ENCODE measurements at regions not wholly inside any gene's neighbourhood (a gene's known extent, or its start where the extent isn't known, plus 50 kb on each side); places are given as distances from the start of the nearest gene placed in this dataset.

DNA sequence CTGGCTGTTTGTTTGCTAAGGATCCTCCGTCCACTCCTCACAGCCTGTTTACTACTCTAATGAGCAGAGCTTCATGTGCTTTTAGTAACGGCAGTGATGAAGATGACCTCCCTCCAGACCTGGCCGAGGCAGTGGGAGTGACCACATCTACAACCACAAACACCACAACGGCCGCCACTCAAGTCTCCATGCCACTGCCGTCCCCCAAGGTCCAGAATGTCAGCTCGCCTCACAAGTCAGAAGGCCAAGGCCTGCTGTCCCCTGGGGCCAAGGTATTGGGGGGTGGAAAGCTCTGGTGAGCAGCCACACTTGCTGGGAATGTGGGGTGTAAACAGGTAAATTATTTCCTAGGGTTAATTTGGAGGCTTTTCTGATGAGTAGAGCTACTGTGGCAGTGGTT lies 926.4 kb downstream of the IPMK start:
- TF ChIP-seq, protein P1, sequence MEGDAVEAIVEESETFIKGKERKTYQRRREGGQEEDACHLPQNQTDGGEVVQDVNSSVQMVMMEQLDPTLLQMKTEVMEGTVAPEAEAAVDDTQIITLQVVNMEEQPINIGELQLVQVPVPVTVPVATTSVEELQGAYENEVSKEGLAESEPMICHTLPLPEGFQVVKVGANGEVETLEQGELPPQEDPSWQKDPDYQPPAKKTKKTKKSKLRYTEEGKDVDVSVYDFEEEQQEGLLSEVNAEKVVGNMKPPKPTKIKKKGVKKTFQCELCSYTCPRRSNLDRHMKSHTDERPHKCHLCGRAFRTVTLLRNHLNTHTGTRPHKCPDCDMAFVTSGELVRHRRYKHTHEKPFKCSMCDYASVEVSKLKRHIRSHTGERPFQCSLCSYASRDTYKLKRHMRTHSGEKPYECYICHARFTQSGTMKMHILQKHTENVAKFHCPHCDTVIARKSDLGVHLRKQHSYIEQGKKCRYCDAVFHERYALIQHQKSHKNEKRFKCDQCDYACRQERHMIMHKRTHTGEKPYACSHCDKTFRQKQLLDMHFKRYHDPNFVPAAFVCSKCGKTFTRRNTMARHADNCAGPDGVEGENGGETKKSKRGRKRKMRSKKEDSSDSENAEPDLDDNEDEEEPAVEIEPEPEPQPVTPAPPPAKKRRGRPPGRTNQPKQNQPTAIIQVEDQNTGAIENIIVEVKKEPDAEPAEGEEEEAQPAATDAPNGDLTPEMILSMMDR (IDR thresholded peaks at IDR 0.05; ENCODE audit: low read depth, low read length) = no peak
- no peak for TF ChIP-seq EZH2phosphoT487 (IDR thresholded peaks at IDR 0.05; ENCODE audit: low read depth)

Measured in OCI-LY3 (cell line).